ENCODE measurements at regions not wholly inside any gene's neighbourhood (a gene's known extent, or its start where the extent isn't known, plus 50 kb on each side); places are given as distances from the start of the nearest gene placed in this dataset.

GRCh38 chr3:6526321-6526720, 334.6 kb upstream of the GRM7 start:
- FAIRE-seq (no peak), ATAC-seq (no peak), DNase-seq (ENCODE audit: low spot score) (no peak)
- Histone ChIP-seq H3K4me3 (replicated peaks in 1 of 3; ENCODE audit: insufficient read depth in 1 of 3, low read depth in 2 of 3, low read length in 3 of 3) (no peak overlapping the region), H3K79me2 (ENCODE audit: insufficient read depth, low read length) (no peaks in the 10 kb centered on the region), H3K9me3 (ENCODE audit: low read length) (peaks cover 72% of the 10 kb centered on the region), H3K9ac (ENCODE audit: insufficient read depth, low read depth, low read length) (no peak overlapping the region), H3K27me3 (ENCODE audit: control insufficient read depth in 1 of 2, insufficient read depth in 2 of 2, low read length in 2 of 2) (no peaks in the 10 kb centered on the region), H4K20me1 (ENCODE audit: insufficient read depth, low read length) (no peaks in the 10 kb centered on the region), H3K27ac (ENCODE audit: extremely low read length, insufficient read depth, low read length) (no peak overlapping the region), H3K4me1 (ENCODE audit: insufficient read depth, low read length) (no peaks in the 10 kb centered on the region), H3K36me3 (replicated peaks in 1 of 2; ENCODE audit: control insufficient read depth in 1 of 2, insufficient read depth in 2 of 2, low read length in 2 of 2) (no peaks in the 10 kb centered on the region), H2AFZ (ENCODE audit: low read length) (no peak overlapping the region), H3K4me2 (ENCODE audit: low read depth, low read length) (no peak overlapping the region)
- BruUV-seq (replicated peaks), result no TSS peak
- intact Hi-C loops (cut with micrococcal nuclease; ENCODE audit: unreplicated experiment), result no loop called here
- 79% methylated on average over 8 of the region's 8 CpGs for WGBS (ENCODE audit: low lambda C conversion rate)
- in situ Hi-C loops (cut with HindIII; ENCODE audit: extremely low pct_ligation_motif_present, low pct_unique_long_range_greater_than_20kb), result no loop called here
- TF ChIP-seq NCOA1 (CRISPR knock-in tag; IDR thresholded peaks at IDR 0.05) (no peak), ZMAT3 (CRISPR knock-in tag; conservative IDR thresholded peaks at IDR 0.05) (no peak), KLF6 (CRISPR knock-in tag; IDR thresholded peaks at IDR 0.05) (no peak), KLF12 (CRISPR knock-in tag; IDR thresholded peaks at IDR 0.05; ENCODE audit: borderline replicate concordance) (no peak), ZKSCAN1 (IDR thresholded peaks at IDR 0.05; ENCODE audit: low read length) (no peak), MXD3 (CRISPR knock-in tag; IDR thresholded peaks at IDR 0.05) (no peak), ZNF333 (CRISPR knock-in tag; IDR thresholded peaks at IDR 0.05; ENCODE audit: borderline replicate concordance) (no peak), DDIT3 (CRISPR knock-in tag; IDR thresholded peaks at IDR 0.05) (no peak), EED (CRISPR knock-in tag; IDR thresholded peaks at IDR 0.05) (no peak), POLR2A (IDR thresholded peaks at IDR 0.05; ENCODE audit: insufficient read depth in 1 of 2, low read depth in 2 of 2, low read length in 2 of 2) (no peak), SKI (IDR thresholded peaks at IDR 0.05; ENCODE audit: partially characterized antibody) (no peak), ZNF234 (CRISPR knock-in tag; conservative IDR thresholded peaks at IDR 0.05) (no peak), SOX5 (CRISPR knock-in tag; IDR thresholded peaks at IDR 0.05; ENCODE audit: borderline replicate concordance) (no peak)
- ChIA-PET CTCF (ENCODE audit: low intra/inter-chr PET ratio, low total read pairs) (no interaction called here), POLR2A (no interaction called here)
